ENCODE measurements at regions not wholly inside any gene's neighbourhood (a gene's known extent, or its start where the extent isn't known, plus 50 kb on each side); places are given as distances from the start of the nearest gene placed in this dataset.

DNA sequence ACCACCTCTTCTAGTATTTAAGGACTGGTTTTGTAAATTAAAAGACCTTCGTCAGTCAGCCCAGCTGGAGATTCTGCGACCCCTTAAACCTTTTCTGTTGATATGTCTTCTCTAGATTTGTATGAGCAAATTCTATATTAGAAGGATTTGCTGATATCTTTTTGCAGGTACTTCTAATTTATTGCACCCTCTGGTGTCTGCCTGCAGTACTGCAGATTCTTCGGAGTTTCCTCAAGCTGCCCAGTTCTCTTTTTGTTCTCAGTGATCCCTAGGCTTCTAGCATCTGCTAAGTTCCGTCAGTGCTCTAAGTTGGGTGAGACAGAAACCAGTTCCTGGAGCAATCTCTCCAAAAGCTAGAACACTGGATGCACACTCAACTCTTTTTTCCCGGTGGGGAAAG is 545.2 kb downstream of the C4orf33 start:
- H3K4me1 ChIP-seq (ENCODE audit: insufficient read depth, insufficient read length): no peaks in the 10 kb centered on the region
- no peak overlapping the region for H3K4me3 ChIP-seq (ENCODE audit: insufficient read length, low read depth)
- H3K36me3 ChIP-seq (ENCODE audit: insufficient read depth, insufficient read length, low read length): no peaks in the 10 kb centered on the region
- DNase-seq (ENCODE audit: low read depth, low spot score): peak; percentile 30
- H3K27me3 ChIP-seq (ENCODE audit: insufficient read depth, insufficient read length): no peaks in the 10 kb centered on the region
- no peak for TF ChIP-seq YY1 (IDR thresholded peaks at IDR 0.05; ENCODE audit: insufficient read depth, insufficient read length)
- no peak for TF ChIP-seq SUZ12 (IDR thresholded peaks at IDR 0.05; ENCODE audit: extremely low read depth, insufficient read depth, insufficient read length)
- no peak for TF ChIP-seq ZNF274 (IDR thresholded peaks at IDR 0.05; ENCODE audit: low read depth, low read length)
- H3K9ac ChIP-seq (ENCODE audit: insufficient read length, low read depth): no peak overlapping the region
- no peaks in the 10 kb centered on the region for H3K9me3 ChIP-seq (ENCODE audit: insufficient read depth, low read length)

DNA sequence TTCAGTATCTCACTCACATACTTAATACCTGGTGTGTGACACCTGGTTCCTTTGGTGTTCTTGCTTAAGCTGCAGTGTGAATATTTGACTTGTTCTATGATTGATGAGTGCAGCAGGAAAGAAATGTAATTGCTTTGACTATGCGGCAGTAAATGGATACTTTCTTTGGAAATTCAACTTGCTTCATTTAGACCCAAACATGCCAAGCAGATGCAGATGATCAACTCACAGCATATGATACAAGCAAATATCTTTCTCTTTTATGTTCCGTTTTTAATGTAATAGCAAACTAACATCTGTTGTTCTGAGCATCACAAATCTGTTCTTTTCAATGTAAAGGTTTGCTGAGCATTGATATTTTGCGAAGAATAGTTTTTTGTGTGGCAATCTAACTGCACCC is 549.5 kb downstream of the C4orf33 start:
- no peaks in the 10 kb centered on the region for H3K4me1 ChIP-seq (ENCODE audit: insufficient read depth, insufficient read length)
- TF ChIP-seq ZNF274 (IDR thresholded peaks at IDR 0.05; ENCODE audit: low read depth, low read length): no peak
- no peak for TF ChIP-seq SUZ12 (IDR thresholded peaks at IDR 0.05; ENCODE audit: extremely low read depth, insufficient read depth, insufficient read length)
- TF ChIP-seq YY1 (IDR thresholded peaks at IDR 0.05; ENCODE audit: insufficient read depth, insufficient read length): no peak
- H3K9me3 ChIP-seq (ENCODE audit: insufficient read depth, low read length): no peaks in the 10 kb centered on the region
- no peak for DNase-seq (ENCODE audit: low read depth, low spot score)
- no peak overlapping the region for H3K9ac ChIP-seq (ENCODE audit: insufficient read length, low read depth)
- no peak overlapping the region for H3K4me3 ChIP-seq (ENCODE audit: insufficient read length, low read depth)
- no peaks in the 10 kb centered on the region for H3K27me3 ChIP-seq (ENCODE audit: insufficient read depth, insufficient read length)
- no peaks in the 10 kb centered on the region for H3K36me3 ChIP-seq (ENCODE audit: insufficient read depth, insufficient read length, low read length)

DNA sequence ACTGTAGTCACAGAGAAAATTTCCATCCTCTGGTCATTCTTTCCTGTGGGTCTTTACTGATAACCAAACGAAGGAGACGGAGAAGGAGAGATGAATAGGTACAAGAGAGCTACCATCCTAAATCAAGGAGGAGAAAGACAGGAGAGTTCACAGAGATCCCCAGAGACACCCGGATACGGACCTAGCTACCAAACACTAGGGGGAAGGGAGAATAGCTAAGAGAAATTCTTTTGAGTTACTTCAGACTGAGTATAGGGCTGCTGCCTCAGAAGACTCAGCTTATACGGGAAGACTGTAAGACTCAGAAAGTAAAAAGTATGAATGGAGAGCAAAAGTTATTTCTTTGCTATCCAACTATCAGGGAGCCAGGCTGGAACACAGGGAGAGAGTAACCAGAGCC is 572.1 kb downstream of the C4orf33 start:
- H3K27me3 ChIP-seq (ENCODE audit: insufficient read depth, insufficient read length): no peaks in the 10 kb centered on the region
- H3K36me3 ChIP-seq (ENCODE audit: insufficient read depth, insufficient read length, low read length): no peaks in the 10 kb centered on the region
- no peaks in the 10 kb centered on the region for H3K9me3 ChIP-seq (ENCODE audit: insufficient read depth, low read length)
- DNase-seq (ENCODE audit: low read depth, low spot score): no peak
- H3K4me3 ChIP-seq (ENCODE audit: insufficient read length, low read depth): no peak overlapping the region
- H3K9ac ChIP-seq (ENCODE audit: insufficient read length, low read depth): no peak overlapping the region
- no peaks in the 10 kb centered on the region for H3K4me1 ChIP-seq (ENCODE audit: insufficient read depth, insufficient read length)
- TF ChIP-seq ZNF274 (IDR thresholded peaks at IDR 0.05; ENCODE audit: low read depth, low read length) (no peak), SUZ12 (IDR thresholded peaks at IDR 0.05; ENCODE audit: extremely low read depth, insufficient read depth, insufficient read length) (no peak), YY1 (IDR thresholded peaks at IDR 0.05; ENCODE audit: insufficient read depth, insufficient read length) (no peak)

DNA sequence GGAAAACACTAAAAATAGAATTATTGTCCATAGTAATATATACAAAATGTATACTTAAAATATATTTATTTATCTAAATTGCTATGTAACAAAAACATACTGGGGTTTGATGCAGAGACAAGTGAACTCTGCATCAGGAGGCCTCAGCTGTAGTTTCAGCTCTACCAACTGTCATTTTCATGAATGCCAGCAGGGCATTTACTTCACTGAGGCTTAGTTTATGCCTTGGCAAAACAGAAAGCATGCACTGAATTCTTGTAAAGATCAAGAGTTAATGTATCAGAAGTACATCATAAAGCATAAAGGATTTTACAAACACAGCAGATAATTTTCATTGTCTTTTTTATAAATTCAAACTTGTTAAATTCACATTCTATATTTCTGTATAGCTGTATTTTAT is 577.0 kb downstream of the C4orf33 start:
- H3K4me1 ChIP-seq (ENCODE audit: insufficient read depth, insufficient read length): no peaks in the 10 kb centered on the region
- no peaks in the 10 kb centered on the region for H3K36me3 ChIP-seq (ENCODE audit: insufficient read depth, insufficient read length, low read length)
- no peak overlapping the region for H3K9ac ChIP-seq (ENCODE audit: insufficient read length, low read depth)
- no peaks in the 10 kb centered on the region; the same call in 1 of the 2 replicates for H3K9me3 ChIP-seq (ENCODE audit: insufficient read depth, low read length)
- H3K4me3 ChIP-seq (ENCODE audit: insufficient read length, low read depth): no peak overlapping the region
- DNase-seq (ENCODE audit: low read depth, low spot score): no peak
- TF ChIP-seq SUZ12 (IDR thresholded peaks at IDR 0.05; ENCODE audit: extremely low read depth, insufficient read depth, insufficient read length) (no peak), YY1 (IDR thresholded peaks at IDR 0.05; ENCODE audit: insufficient read depth, insufficient read length) (no peak), ZNF274 (IDR thresholded peaks at IDR 0.05; ENCODE audit: low read depth, low read length) (no peak)
- no peaks in the 10 kb centered on the region for H3K27me3 ChIP-seq (ENCODE audit: insufficient read depth, insufficient read length)

DNA sequence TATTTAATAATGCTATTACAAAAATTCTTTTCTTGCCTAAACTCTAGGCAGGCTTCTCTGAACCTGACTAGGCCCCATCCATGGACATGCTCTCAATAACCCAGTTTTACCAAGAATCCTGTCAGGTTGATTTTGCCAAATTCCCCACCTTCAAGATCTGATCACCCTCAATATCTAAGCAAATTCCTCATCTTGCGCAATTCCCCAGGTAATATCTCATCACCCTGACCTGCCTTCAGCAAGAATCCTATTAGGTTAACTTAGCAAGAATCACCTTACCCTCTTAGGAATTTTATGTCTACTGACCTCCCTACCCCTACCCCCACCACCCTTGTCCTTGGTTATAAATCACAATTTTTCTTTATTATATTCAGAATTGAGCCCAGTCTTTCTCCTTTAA is 579.1 kb downstream of the C4orf33 start:
- H3K9ac ChIP-seq (ENCODE audit: insufficient read length, low read depth): no peak overlapping the region
- no peaks in the 10 kb centered on the region for H3K36me3 ChIP-seq (ENCODE audit: insufficient read depth, insufficient read length, low read length)
- DNase-seq (ENCODE audit: low read depth, low spot score): no peak
- no peaks in the 10 kb centered on the region for H3K27me3 ChIP-seq (ENCODE audit: insufficient read depth, insufficient read length)
- TF ChIP-seq ZNF274 (IDR thresholded peaks at IDR 0.05; ENCODE audit: low read depth, low read length) (no peak), YY1 (IDR thresholded peaks at IDR 0.05; ENCODE audit: insufficient read depth, insufficient read length) (no peak), SUZ12 (IDR thresholded peaks at IDR 0.05; ENCODE audit: extremely low read depth, insufficient read depth, insufficient read length) (no peak)
- H3K4me3 ChIP-seq (ENCODE audit: insufficient read length, low read depth): no peak overlapping the region
- no peaks in the 10 kb centered on the region for H3K4me1 ChIP-seq (ENCODE audit: insufficient read depth, insufficient read length)
- H3K9me3 ChIP-seq (ENCODE audit: insufficient read depth, low read length): no peaks in the 10 kb centered on the region; the same call in 1 of the 2 replicates

DNA sequence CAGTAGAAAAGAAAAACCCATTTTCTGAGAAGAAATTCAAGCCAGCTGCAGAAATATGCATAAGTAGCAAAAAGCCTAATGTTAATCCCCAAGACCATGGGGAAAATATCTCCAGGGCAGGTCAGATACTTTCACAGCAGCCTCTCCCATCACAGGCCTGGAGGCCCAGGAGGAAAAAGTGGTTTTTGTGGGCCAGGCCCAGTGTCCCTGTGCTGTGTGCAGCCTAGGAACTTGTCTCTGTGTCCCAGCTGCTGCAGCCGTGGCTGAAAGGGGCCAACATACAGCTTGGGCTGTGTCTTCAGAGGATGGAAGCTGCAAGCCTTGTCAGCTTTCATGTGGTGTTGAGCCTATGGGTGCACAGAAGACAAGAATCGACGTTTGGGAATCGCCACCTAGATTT is 581.0 kb downstream of the C4orf33 start:
- Histone ChIP-seq H3K4me1 (ENCODE audit: insufficient read depth, insufficient read length) (no peaks in the 10 kb centered on the region), H3K4me3 (ENCODE audit: insufficient read length, low read depth) (no peak overlapping the region), H3K36me3 (ENCODE audit: insufficient read depth, insufficient read length, low read length) (no peaks in the 10 kb centered on the region), H3K9ac (ENCODE audit: insufficient read length, low read depth) (no peak overlapping the region), H3K27me3 (ENCODE audit: insufficient read depth, insufficient read length) (no peaks in the 10 kb centered on the region), H3K9me3 (ENCODE audit: insufficient read depth, low read length) (no peaks in the 10 kb centered on the region; the same call in 1 of the 2 replicates)
- TF ChIP-seq YY1 (IDR thresholded peaks at IDR 0.05; ENCODE audit: insufficient read depth, insufficient read length): no peak
- no peak for TF ChIP-seq ZNF274 (IDR thresholded peaks at IDR 0.05; ENCODE audit: low read depth, low read length)
- TF ChIP-seq SUZ12 (IDR thresholded peaks at IDR 0.05; ENCODE audit: extremely low read depth, insufficient read depth, insufficient read length): no peak
- no peak for DNase-seq (ENCODE audit: low read depth, low spot score)

DNA sequence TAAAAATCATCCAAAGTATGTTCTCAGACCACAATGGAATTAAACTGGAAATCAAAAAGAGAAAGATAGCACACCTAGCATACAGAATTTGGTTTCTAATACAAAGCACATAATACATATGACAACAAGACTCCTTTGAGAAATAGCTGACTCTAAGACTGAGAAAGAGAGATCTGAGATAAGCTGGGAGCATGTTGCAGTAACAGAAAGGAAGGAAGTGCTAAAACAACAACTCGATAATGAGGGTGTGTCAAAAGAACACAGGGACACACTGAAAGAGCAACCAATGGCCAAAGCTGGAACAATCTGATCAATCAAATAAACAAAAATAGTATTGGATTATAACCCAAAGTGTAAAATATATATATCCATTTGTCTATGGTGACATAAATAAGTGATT is 586.6 kb downstream of the C4orf33 start:
- Histone ChIP-seq H3K9me3 (ENCODE audit: insufficient read depth, low read length) (no peaks in the 10 kb centered on the region), H3K27me3 (ENCODE audit: insufficient read depth, insufficient read length) (no peaks in the 10 kb centered on the region), H3K4me1 (ENCODE audit: insufficient read depth, insufficient read length) (no peaks in the 10 kb centered on the region), H3K9ac (ENCODE audit: insufficient read length, low read depth) (no peak overlapping the region), H3K4me3 (ENCODE audit: insufficient read length, low read depth) (no peak overlapping the region), H3K36me3 (ENCODE audit: insufficient read depth, insufficient read length, low read length) (no peaks in the 10 kb centered on the region)
- TF ChIP-seq YY1 (IDR thresholded peaks at IDR 0.05; ENCODE audit: insufficient read depth, insufficient read length) (no peak), SUZ12 (IDR thresholded peaks at IDR 0.05; ENCODE audit: extremely low read depth, insufficient read depth, insufficient read length) (no peak), ZNF274 (IDR thresholded peaks at IDR 0.05; ENCODE audit: low read depth, low read length) (no peak)
- DNase-seq (ENCODE audit: low read depth, low spot score): no peak
